ENCODE measurements at regions not wholly inside any gene's neighbourhood (a gene's known extent, or its start where the extent isn't known, plus 50 kb on each side); places are given as distances from the start of the nearest gene placed in this dataset.

DNA sequence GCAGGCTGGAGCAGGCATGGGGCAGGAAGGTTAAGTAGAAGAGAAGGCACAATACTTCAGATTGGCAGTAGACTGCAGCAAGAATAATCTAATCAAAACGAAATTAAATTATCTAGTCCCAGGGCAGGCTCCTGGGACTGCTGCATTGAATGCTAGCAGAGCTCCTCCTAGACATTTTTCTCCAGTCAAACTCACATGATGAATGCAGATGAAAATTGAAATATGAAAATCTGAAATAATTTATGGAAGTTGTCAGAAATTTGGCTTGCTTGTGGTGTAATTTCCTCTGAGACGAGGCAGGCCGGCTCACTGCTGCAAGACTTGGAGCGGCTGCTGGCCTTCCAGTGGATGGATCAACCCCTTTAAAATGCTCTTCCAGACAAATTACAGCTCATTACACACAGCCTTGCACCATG lies 78.0 kb upstream of the TMEM33 start:
- Histone ChIP-seq H3K4me1 (ENCODE audit: control insufficient read depth, insufficient read depth, low read length) (peaks cover 7% of the 10 kb centered on the region), H3K27me3 (ENCODE audit: control insufficient read depth, insufficient read depth, low read length, poor library complexity, severe bottlenecking) (peaks cover 14% of the 10 kb centered on the region), H3K4me3 (ENCODE audit: insufficient read depth, low read depth, low read length) (no peak overlapping the region), H3K27ac (ENCODE audit: insufficient read depth, low read depth, low read length, poor library complexity, severe bottlenecking) (no peak overlapping the region), H3K36me3 (ENCODE audit: control insufficient read depth, insufficient read depth, low read length) (no peaks in the 10 kb centered on the region), H3K9me3 (ENCODE audit: control insufficient read depth, low read length) (no peaks in the 10 kb centered on the region)
- 93% methylated on average over 4 of the region's 4 CpGs for WGBS, 2 experiments

DNA sequence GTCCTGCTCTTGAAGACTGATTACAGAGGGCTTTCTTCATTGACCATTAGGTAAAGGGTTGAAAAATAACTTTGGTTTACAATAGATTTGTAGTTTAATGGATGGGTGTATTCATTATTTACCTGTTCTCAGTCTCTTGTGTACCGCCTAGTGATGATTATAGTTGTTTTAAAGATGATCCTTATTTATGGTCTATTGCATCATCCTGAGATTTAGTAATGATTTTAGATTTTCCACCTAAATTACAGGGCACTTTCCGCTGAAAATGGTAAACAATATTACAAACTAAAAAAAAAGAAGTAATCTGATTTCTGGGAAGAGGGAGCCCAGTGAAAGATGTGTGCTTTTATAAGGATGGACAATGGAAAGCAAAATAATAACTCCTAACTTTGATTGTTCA lies 78.4 kb upstream of the TMEM33 start:
- Histone ChIP-seq H3K27ac (ENCODE audit: insufficient read depth, low read depth, low read length, poor library complexity, severe bottlenecking) (no peak overlapping the region), H3K4me3 (ENCODE audit: insufficient read depth, low read depth, low read length) (no peak overlapping the region), H3K27me3 (ENCODE audit: control insufficient read depth, insufficient read depth, low read length, poor library complexity, severe bottlenecking) (peaks cover 10% of the 10 kb centered on the region), H3K4me1 (ENCODE audit: control insufficient read depth, insufficient read depth, low read length) (peaks cover 7% of the 10 kb centered on the region), H3K9me3 (ENCODE audit: control insufficient read depth, low read length) (no peaks in the 10 kb centered on the region), H3K36me3 (ENCODE audit: control insufficient read depth, insufficient read depth, low read length) (no peaks in the 10 kb centered on the region)
- WGBS, 2 experiments: 86 to 100% methylated on average over 1 to 2 of the region's 2 CpGs

DNA sequence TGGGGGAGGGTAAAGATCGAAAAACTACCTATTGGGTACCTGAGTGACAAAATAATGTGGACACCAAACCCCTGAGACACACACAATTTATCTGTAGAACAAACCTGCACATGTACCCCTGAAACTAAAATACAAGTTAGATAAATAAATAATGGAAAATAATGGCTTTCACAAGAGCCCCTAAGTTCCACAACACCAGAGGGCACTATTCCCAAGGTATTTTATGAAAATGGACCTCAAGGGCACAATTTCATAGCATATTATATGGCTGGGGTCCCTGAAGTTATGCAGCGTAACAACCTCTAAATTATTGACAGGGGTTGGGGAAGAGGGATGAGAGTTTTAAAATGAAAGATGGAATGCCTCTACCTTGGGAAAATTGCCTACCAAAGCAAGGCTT lies 81.3 kb upstream of the TMEM33 start:
- 79 to 91% methylated on average over 1 to 2 of the region's 2 CpGs for WGBS, 2 experiments
- Histone ChIP-seq H3K9me3 (ENCODE audit: control insufficient read depth, low read length) (no peaks in the 10 kb centered on the region), H3K27ac (ENCODE audit: insufficient read depth, low read depth, low read length, poor library complexity, severe bottlenecking) (no peak overlapping the region), H3K36me3 (ENCODE audit: control insufficient read depth, insufficient read depth, low read length) (no peaks in the 10 kb centered on the region), H3K27me3 (ENCODE audit: control insufficient read depth, insufficient read depth, low read length, poor library complexity, severe bottlenecking) (no peaks in the 10 kb centered on the region), H3K4me1 (ENCODE audit: control insufficient read depth, insufficient read depth, low read length) (peaks cover 4% of the 10 kb centered on the region), H3K4me3 (ENCODE audit: insufficient read depth, low read depth, low read length) (no peak overlapping the region)

DNA sequence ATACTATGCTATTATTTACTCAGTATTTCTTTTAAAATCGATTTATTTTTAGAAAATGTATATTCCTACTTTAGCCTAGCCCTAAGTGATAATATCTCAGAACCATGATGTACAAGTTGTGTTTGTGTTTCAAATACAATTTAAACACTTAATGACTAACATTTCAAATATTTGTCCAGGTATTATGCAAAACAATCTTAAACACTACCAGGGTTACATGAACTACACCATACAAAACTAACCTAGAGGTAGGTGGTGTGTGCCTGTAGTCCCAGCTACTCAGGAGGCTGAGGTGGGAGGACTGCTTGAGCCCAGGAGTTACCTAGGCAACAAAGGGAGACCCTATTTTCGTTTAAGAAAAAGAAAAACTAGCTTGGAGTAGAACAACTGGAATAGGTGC lies 83.0 kb upstream of the TMEM33 start:
- H3K4me1 ChIP-seq (ENCODE audit: control insufficient read depth, insufficient read depth, low read length): no peaks in the 10 kb centered on the region
- no peak overlapping the region for H3K4me3 ChIP-seq (ENCODE audit: insufficient read depth, low read depth, low read length)
- 65 to 66% methylated on average over 1 of the region's 2 CpGs for WGBS, 2 experiments
- H3K36me3 ChIP-seq (ENCODE audit: control insufficient read depth, insufficient read depth, low read length): no peaks in the 10 kb centered on the region
- H3K9me3 ChIP-seq (ENCODE audit: control insufficient read depth, low read length): no peaks in the 10 kb centered on the region
- H3K27me3 ChIP-seq (ENCODE audit: control insufficient read depth, insufficient read depth, low read length, poor library complexity, severe bottlenecking): no peaks in the 10 kb centered on the region
- no peak overlapping the region for H3K27ac ChIP-seq (ENCODE audit: insufficient read depth, low read depth, low read length, poor library complexity, severe bottlenecking)

DNA sequence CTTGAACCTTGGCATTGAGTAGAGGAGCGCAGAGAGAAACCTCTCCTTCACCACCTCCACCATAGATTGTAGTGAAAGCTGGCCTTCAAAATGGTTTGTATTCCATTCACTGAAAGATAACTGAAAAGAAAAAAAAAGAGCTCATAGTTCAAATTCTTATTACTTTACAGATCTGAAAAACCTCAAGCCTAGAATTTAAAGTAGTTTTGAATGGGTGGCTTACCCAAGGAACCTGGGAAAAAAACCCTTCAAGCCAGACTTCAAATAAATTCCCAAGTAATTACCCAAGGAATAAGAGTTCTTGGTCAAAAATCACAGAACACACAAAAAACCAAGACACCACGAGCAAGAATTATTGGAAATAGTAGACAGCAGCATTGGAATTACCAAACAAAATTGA lies 83.6 kb upstream of the TMEM33 start:
- WGBS, 2 experiments: 80 to 91% methylated on average over 1 to 2 of the region's 2 CpGs
- Histone ChIP-seq H3K27me3 (ENCODE audit: control insufficient read depth, insufficient read depth, low read length, poor library complexity, severe bottlenecking) (no peaks in the 10 kb centered on the region), H3K27ac (ENCODE audit: insufficient read depth, low read depth, low read length, poor library complexity, severe bottlenecking) (no peak overlapping the region), H3K4me3 (ENCODE audit: insufficient read depth, low read depth, low read length) (no peak overlapping the region), H3K4me1 (ENCODE audit: control insufficient read depth, insufficient read depth, low read length) (no peaks in the 10 kb centered on the region), H3K9me3 (ENCODE audit: control insufficient read depth, low read length) (no peaks in the 10 kb centered on the region), H3K36me3 (ENCODE audit: control insufficient read depth, insufficient read depth, low read length) (no peaks in the 10 kb centered on the region)

DNA sequence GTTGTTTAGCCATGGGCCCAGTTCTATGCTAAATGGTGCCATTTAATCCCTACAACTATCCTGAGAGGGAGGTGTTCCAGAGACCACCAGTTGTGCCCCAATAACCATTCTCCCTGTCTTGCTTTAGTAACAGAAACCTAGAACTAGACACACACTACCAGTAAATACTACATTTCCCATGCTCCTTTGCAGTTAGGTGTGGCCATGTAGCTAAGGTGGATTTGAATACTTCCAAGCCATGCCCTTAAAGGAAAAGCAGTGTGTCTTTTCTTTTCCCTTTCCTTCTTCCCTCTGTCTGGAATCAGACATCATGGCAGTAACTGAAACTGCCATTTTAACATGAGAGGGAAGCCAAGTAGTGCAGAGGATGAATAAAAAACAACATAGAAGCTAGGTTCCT lies 90.9 kb upstream of the TMEM33 start:
- no peak overlapping the region for H3K27ac ChIP-seq (ENCODE audit: insufficient read depth, low read depth, low read length, poor library complexity, severe bottlenecking)
- H3K4me3 ChIP-seq (ENCODE audit: insufficient read depth, low read depth, low read length): no peak overlapping the region
- H3K27me3 ChIP-seq (ENCODE audit: control insufficient read depth, insufficient read depth, low read length, poor library complexity, severe bottlenecking): no peaks in the 10 kb centered on the region
- no peaks in the 10 kb centered on the region for H3K9me3 ChIP-seq (ENCODE audit: control insufficient read depth, low read length)
- H3K4me1 ChIP-seq (ENCODE audit: control insufficient read depth, insufficient read depth, low read length): no peaks in the 10 kb centered on the region
- no peaks in the 10 kb centered on the region for H3K36me3 ChIP-seq (ENCODE audit: control insufficient read depth, insufficient read depth, low read length)

DNA sequence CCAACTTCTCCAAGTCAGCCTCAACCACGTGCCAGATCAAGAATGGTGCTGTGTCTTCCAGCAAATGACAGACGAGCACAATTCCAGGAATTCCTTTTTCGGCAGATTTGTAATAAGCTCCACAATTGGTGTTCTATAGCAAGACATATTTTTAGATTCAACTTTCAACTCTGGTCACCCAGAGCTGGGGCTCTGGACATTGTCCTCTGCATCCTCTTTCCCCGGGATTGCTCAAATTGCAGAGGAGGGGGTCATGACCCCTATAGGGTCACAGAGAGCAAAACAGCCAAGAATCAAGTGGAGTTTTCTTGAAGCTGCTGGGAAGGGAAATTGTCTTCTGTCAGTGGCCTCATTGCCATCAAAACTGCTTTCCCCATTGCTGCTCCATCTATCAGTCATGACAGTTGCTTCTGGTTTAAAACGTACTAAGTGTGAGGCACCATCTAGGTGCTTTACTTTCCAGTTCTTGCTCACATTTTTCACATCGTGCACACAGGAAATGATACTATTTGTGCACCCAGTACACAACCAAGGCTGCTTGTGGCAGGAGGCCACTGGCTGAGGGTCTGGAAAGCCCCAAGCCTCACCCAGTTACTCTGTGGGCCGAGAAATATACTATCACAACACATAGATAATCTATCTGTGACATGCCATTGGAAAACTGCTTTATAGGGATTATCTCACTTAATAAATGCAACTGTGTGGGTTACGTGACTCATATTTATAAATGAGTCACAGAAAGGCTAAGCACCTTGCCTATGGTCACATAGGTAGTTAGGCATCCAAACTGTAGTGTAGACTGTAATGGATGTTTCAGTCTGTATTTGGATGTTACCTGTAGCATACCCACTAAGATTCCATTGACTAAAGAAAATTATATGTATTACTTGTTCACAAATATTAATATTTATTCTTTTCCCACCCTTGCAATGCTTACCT lies 91.7 kb upstream of the PHOX2B start:
- Histone ChIP-seq H3K4me3 (ENCODE audit: insufficient read depth, low read depth, low read length) (no peak overlapping the region), H3K9me3 (ENCODE audit: control insufficient read depth, low read length) (no peaks in the 10 kb centered on the region), H3K4me1 (ENCODE audit: control insufficient read depth, insufficient read depth, low read length) (no peaks in the 10 kb centered on the region), H3K36me3 (ENCODE audit: control insufficient read depth, insufficient read depth, low read length) (no peaks in the 10 kb centered on the region), H3K27ac (ENCODE audit: insufficient read depth, low read depth, low read length, poor library complexity, severe bottlenecking) (no peak overlapping the region), H3K27me3 (ENCODE audit: control insufficient read depth, insufficient read depth, low read length, poor library complexity, severe bottlenecking) (no peaks in the 10 kb centered on the region)
- WGBS, 2 experiments: 81 to 86% methylated on average over 8 of the region's 8 CpGs

DNA sequence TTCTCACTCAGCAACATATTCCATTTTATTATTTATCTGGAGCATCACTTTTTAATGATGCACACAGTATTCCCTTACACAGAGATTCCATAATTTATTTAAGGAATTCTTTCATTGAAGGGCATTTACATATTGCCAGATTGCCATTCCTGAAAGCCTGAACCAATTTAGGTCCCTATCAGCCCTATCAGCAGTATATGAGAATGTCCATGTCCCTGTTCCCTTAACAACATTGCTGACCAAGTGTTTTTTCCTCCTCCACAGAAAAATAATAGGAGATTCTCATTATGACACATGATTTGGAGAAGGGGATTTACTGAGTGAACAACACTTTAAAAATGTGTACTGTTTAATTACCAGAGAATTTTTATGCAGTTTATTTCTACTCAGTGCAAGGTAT lies 90.1 kb upstream of the PHOX2B start:
- Histone ChIP-seq H3K4me3 (ENCODE audit: insufficient read depth, low read depth, low read length) (no peak overlapping the region), H3K27me3 (ENCODE audit: control insufficient read depth, insufficient read depth, low read length, poor library complexity, severe bottlenecking) (no peaks in the 10 kb centered on the region), H3K27ac (ENCODE audit: insufficient read depth, low read depth, low read length, poor library complexity, severe bottlenecking) (no peak overlapping the region), H3K9me3 (ENCODE audit: control insufficient read depth, low read length) (no peaks in the 10 kb centered on the region), H3K4me1 (ENCODE audit: control insufficient read depth, insufficient read depth, low read length) (no peaks in the 10 kb centered on the region), H3K36me3 (ENCODE audit: control insufficient read depth, insufficient read depth, low read length) (no peaks in the 10 kb centered on the region)

DNA sequence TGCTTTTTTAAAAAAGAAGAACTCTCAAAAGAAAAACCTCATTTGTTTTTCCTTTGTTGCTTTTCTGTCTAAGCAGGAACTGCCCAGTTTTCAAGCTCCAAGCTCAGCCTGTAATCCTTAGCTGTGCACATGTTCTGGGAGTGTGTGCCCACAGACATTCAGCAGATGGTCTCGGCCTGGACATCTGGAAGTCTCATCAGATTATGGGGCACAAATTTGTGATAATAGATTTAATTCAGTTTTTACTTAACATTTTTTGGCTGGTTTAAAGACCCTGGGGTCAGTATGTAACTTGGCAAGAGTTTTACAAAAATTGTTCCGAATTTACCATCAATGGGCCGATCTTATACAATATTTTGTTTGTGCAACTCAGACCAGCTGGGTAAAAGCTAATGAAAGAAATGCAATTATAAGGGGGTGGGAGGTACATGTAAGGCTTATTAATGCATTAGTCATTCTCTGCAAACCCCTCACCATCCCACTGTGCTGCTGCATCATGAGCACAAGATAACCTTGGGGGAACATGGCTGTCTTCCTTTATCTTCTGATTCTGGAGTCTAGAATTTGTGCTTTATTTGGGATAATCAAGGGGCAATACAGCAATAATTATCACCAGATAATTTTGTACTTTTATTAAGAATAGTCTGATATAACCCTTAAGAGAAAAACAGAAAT lies 86.9 kb upstream of the PHOX2B start:
- no peaks in the 10 kb centered on the region for H3K27me3 ChIP-seq (ENCODE audit: control insufficient read depth, insufficient read depth, low read length, poor library complexity, severe bottlenecking)
- H3K4me1 ChIP-seq (ENCODE audit: control insufficient read depth, insufficient read depth, low read length): no peaks in the 10 kb centered on the region
- H3K36me3 ChIP-seq (ENCODE audit: control insufficient read depth, insufficient read depth, low read length): no peaks in the 10 kb centered on the region
- H3K4me3 ChIP-seq (ENCODE audit: insufficient read depth, low read depth, low read length): no peak overlapping the region
- 92 to 94% methylated on average over 3 of the region's 3 CpGs for WGBS, 2 experiments
- no peaks in the 10 kb centered on the region for H3K9me3 ChIP-seq (ENCODE audit: control insufficient read depth, low read length)
- H3K27ac ChIP-seq (ENCODE audit: insufficient read depth, low read depth, low read length, poor library complexity, severe bottlenecking): no peak overlapping the region

DNA sequence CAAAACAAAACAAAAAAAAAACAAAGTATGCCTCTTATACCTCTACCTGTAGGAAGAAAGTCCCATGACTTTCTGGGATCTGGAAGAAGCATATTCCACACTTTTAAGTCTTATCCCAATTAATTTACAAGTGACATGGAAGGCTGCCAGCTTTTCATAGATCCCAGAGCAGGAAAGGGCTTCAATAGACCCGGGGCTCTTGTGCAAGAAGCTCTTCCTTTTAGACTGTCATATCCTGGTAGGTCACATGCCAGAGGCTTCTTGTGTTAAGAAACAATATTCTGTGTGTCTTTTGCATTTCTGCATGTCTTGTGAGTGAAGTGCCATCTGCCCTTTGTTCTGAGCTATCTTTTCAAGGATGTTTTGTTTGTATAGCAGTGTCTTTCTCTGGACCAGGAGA lies 84.4 kb upstream of the PHOX2B start:
- Histone ChIP-seq H3K27ac (ENCODE audit: insufficient read depth, low read depth, low read length, poor library complexity, severe bottlenecking) (no peak overlapping the region), H3K9me3 (ENCODE audit: control insufficient read depth, low read length) (no peaks in the 10 kb centered on the region), H3K4me1 (ENCODE audit: control insufficient read depth, insufficient read depth, low read length) (no peaks in the 10 kb centered on the region), H3K27me3 (ENCODE audit: control insufficient read depth, insufficient read depth, low read length, poor library complexity, severe bottlenecking) (no peaks in the 10 kb centered on the region), H3K36me3 (ENCODE audit: control insufficient read depth, insufficient read depth, low read length) (no peaks in the 10 kb centered on the region), H3K4me3 (ENCODE audit: insufficient read depth, low read depth, low read length) (no peak overlapping the region)
- WGBS, 2 experiments: 91 to 93% methylated on average over 1 of the region's 1 CpG

Data from ectodermal cell (in vitro differentiated cells).